ENCODE measurements at regions not wholly inside any gene's neighbourhood (a gene's known extent, or its start where the extent isn't known, plus 50 kb on each side); places are given as distances from the start of the nearest gene placed in this dataset.
"Not testable (repeated sequence)": the region's sequence is repeated elsewhere in the genome, so short reads cannot be mapped to it uniquely, and the experiment has no call there.

DNA sequence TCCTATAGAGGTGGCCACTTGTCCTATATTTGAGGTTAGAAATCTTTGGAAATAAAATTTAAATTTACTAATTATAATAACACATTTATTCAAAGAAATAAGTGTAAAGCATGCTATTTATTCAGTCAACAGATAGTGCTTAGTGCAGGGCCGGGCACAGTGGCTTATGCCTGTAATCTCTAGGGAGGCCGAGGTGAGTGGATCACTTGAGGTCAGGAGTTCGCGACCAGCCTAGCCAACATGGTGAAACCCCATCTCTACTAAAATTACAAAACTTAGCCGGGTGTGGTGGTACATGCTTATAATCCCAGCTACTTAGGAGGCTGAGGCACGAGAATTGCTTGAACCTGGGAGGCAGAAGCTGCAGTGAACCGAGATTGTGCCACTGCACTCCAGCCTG is 70.4 kb upstream of the ADGRL2 start:
- not testable (repeated sequence) for H3K9me2 ChIP-seq (ENCODE audit: insufficient read depth, low read length); H3K9me3 ChIP-seq (ENCODE audit: low read length); H3K79me2 ChIP-seq (replicated peaks; ENCODE audit: insufficient read depth, low read length); H3K36me3 ChIP-seq (ENCODE audit: insufficient read depth, low read length); H3F3A ChIP-seq (ENCODE audit: insufficient read depth, low read length, poor library complexity, severe bottlenecking); H3K27ac ChIP-seq (ENCODE audit: low read length); H4K20me1 ChIP-seq (ENCODE audit: insufficient read depth); H3K27me3 ChIP-seq (ENCODE audit: insufficient read depth, low read depth, low read length); H3K4me3 ChIP-seq (ENCODE audit: low read length); H3K4me2 ChIP-seq (ENCODE audit: low read length); H3K9ac ChIP-seq (ENCODE audit: low read length); H2AFZ ChIP-seq (ENCODE audit: low read depth, low read length)

DNA sequence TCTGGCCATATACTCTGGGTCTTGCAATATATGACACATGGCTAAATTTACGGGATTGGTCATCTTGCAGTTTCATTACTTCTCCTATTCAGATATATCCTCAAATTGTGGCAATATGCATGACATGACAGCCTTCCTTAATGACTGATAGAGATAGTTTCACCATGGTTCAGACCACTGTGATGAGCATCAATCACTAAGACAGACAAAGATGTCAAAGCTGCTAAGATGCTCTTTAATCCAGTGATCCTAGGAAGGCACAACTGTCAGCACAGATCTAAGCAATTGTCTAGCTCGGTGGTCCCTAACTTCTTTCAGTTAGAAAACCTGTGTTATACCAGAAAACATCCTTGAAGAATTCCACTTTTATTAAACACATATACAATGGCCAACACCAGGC is 70.9 kb upstream of the ADGRL2 start:
- no peaks in the 10 kb centered on the region for H3K9me2 ChIP-seq (ENCODE audit: insufficient read depth, low read length)
- no peaks in the 10 kb centered on the region for H3K27me3 ChIP-seq (ENCODE audit: insufficient read depth, low read depth, low read length)
- H4K20me1 ChIP-seq (ENCODE audit: insufficient read depth) = no peaks in the 10 kb centered on the region
- no peak overlapping the region for H3K9ac ChIP-seq (ENCODE audit: low read length)
- no peaks in the 10 kb centered on the region for H3K36me3 ChIP-seq (ENCODE audit: insufficient read depth, low read length)
- no peak overlapping the region for H3K4me3 ChIP-seq (ENCODE audit: low read length)
- H3K9me3 ChIP-seq (ENCODE audit: low read length) = no peaks in the 10 kb centered on the region
- TF ChIP-seq POLR2AphosphoS5 (IDR thresholded peaks at IDR 0.05) (peak; percentile 73), EP300 (conservative IDR thresholded peaks at IDR 0.05; ENCODE audit: poor library complexity, severe bottlenecking) (peak; percentile 97), SMC3 (conservative IDR thresholded peaks at IDR 0.05; ENCODE audit: poor library complexity) (no peak)
- no peak overlapping the region for H2AFZ ChIP-seq (ENCODE audit: low read depth, low read length)
- H3K27ac ChIP-seq (ENCODE audit: low read length) = no peak overlapping the region
- no peak overlapping the region for H3K4me2 ChIP-seq (ENCODE audit: low read length)
- H3F3A ChIP-seq (ENCODE audit: insufficient read depth, low read length, poor library complexity, severe bottlenecking) = no peaks in the 10 kb centered on the region
- H3K79me2 ChIP-seq (replicated peaks; ENCODE audit: insufficient read depth, low read length) = no peaks in the 10 kb centered on the region

DNA sequence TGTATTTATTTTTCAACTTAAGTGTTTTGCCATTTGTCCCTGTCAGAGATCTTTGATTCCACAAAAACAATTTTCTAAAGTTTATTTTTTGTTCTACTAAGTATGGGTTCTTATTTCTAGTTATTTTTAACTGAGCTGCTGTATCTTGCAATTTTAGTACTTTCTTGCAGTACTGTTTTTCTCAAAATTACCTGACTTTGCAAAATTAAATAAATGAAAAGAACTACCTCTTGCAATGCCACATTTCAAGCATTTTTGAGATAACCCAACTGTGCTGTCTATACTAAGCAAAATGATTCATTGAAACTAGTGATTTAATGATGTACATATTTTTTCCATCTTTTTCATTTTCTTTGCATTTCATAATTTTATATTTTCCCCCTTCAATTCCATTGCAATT is 71.5 kb upstream of the ADGRL2 start:
- H2AFZ ChIP-seq (ENCODE audit: low read depth, low read length) = no peak overlapping the region
- TF ChIP-seq, protein P1, sequence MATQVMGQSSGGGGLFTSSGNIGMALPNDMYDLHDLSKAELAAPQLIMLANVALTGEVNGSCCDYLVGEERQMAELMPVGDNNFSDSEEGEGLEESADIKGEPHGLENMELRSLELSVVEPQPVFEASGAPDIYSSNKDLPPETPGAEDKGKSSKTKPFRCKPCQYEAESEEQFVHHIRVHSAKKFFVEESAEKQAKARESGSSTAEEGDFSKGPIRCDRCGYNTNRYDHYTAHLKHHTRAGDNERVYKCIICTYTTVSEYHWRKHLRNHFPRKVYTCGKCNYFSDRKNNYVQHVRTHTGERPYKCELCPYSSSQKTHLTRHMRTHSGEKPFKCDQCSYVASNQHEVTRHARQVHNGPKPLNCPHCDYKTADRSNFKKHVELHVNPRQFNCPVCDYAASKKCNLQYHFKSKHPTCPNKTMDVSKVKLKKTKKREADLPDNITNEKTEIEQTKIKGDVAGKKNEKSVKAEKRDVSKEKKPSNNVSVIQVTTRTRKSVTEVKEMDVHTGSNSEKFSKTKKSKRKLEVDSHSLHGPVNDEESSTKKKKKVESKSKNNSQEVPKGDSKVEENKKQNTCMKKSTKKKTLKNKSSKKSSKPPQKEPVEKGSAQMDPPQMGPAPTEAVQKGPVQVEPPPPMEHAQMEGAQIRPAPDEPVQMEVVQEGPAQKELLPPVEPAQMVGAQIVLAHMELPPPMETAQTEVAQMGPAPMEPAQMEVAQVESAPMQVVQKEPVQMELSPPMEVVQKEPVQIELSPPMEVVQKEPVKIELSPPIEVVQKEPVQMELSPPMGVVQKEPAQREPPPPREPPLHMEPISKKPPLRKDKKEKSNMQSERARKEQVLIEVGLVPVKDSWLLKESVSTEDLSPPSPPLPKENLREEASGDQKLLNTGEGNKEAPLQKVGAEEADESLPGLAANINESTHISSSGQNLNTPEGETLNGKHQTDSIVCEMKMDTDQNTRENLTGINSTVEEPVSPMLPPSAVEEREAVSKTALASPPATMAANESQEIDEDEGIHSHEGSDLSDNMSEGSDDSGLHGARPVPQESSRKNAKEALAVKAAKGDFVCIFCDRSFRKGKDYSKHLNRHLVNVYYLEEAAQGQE (IDR thresholded peaks at IDR 0.05; ENCODE audit: borderline replicate concordance) = no peak
- TF ChIP-seq POLR2AphosphoS5 (IDR thresholded peaks at IDR 0.05) (no peak), EP300 (conservative IDR thresholded peaks at IDR 0.05; ENCODE audit: poor library complexity, severe bottlenecking) (no peak), EZH2 (IDR thresholded peaks at IDR 0.05; ENCODE audit: borderline replicate concordance, insufficient read depth, low read length, poor library complexity, severe bottlenecking) (no peak), MXI1 (conservative IDR thresholded peaks at IDR 0.05; ENCODE audit: poor library complexity, severe bottlenecking) (no peak), RAD21 (conservative IDR thresholded peaks at IDR 0.05) (no peak), TAF1 (IDR thresholded peaks at IDR 0.05; ENCODE audit: low read depth) (no peak), SMC3 (conservative IDR thresholded peaks at IDR 0.05; ENCODE audit: poor library complexity) (no peak)
- TF ChIP-seq, protein P2, sequence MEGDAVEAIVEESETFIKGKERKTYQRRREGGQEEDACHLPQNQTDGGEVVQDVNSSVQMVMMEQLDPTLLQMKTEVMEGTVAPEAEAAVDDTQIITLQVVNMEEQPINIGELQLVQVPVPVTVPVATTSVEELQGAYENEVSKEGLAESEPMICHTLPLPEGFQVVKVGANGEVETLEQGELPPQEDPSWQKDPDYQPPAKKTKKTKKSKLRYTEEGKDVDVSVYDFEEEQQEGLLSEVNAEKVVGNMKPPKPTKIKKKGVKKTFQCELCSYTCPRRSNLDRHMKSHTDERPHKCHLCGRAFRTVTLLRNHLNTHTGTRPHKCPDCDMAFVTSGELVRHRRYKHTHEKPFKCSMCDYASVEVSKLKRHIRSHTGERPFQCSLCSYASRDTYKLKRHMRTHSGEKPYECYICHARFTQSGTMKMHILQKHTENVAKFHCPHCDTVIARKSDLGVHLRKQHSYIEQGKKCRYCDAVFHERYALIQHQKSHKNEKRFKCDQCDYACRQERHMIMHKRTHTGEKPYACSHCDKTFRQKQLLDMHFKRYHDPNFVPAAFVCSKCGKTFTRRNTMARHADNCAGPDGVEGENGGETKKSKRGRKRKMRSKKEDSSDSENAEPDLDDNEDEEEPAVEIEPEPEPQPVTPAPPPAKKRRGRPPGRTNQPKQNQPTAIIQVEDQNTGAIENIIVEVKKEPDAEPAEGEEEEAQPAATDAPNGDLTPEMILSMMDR (IDR thresholded peaks at IDR 0.05; ENCODE audit: poor library complexity, severe bottlenecking) = no peak
- H3K4me2 ChIP-seq (ENCODE audit: low read length) = no peak overlapping the region
- H3K79me2 ChIP-seq (replicated peaks; ENCODE audit: insufficient read depth, low read length) = no peaks in the 10 kb centered on the region
- no peak overlapping the region for H3K4me3 ChIP-seq (ENCODE audit: low read length)
- no peaks in the 10 kb centered on the region for H4K20me1 ChIP-seq (ENCODE audit: insufficient read depth)
- no peaks in the 10 kb centered on the region for H3F3A ChIP-seq (ENCODE audit: insufficient read depth, low read length, poor library complexity, severe bottlenecking)
- H3K9ac ChIP-seq (ENCODE audit: low read length) = no peak overlapping the region
- no peak overlapping the region for H3K27ac ChIP-seq (ENCODE audit: low read length)
- no peaks in the 10 kb centered on the region for H3K36me3 ChIP-seq (ENCODE audit: insufficient read depth, low read length)
- H3K9me3 ChIP-seq (ENCODE audit: low read length) = no peaks in the 10 kb centered on the region
- H3K9me2 ChIP-seq (ENCODE audit: insufficient read depth, low read length) = no peaks in the 10 kb centered on the region
- no peaks in the 10 kb centered on the region for H3K27me3 ChIP-seq (ENCODE audit: insufficient read depth, low read depth, low read length)

Data from neural cell (in vitro differentiated cells).